ENCODE measurements at regions not wholly inside any gene's neighbourhood (a gene's known extent, or its start where the extent isn't known, plus 50 kb on each side); places are given as distances from the start of the nearest gene placed in this dataset.

GRCh38 chr3:182682263-182683241 is 110.8 kb upstream of the ATP11B start:
- H3K27me3 ChIP-seq (ENCODE audit: insufficient read depth, poor library complexity, severe bottlenecking), result peaks cover 5% of the 10 kb centered on the region
- DNase-seq (ENCODE audit: low read depth in 1 of 2, low spot score in 1 of 2), result peak in 1 of 2 experiments; percentile 23
- peak overlapping the region; percentile 30 for H3K4me3 ChIP-seq (replicated peaks; ENCODE audit: insufficient read depth, low read length)
- H3K27ac ChIP-seq (replicated peaks), result no peak overlapping the region
- TF ChIP-seq SPI1 (IDR thresholded peaks at IDR 0.05; ENCODE audit: borderline replicate concordance, low read depth), result no peak
- TF ChIP-seq GABPA (IDR thresholded peaks at IDR 0.05; ENCODE audit: low read depth), result no peak
- TF ChIP-seq, protein P1, sequence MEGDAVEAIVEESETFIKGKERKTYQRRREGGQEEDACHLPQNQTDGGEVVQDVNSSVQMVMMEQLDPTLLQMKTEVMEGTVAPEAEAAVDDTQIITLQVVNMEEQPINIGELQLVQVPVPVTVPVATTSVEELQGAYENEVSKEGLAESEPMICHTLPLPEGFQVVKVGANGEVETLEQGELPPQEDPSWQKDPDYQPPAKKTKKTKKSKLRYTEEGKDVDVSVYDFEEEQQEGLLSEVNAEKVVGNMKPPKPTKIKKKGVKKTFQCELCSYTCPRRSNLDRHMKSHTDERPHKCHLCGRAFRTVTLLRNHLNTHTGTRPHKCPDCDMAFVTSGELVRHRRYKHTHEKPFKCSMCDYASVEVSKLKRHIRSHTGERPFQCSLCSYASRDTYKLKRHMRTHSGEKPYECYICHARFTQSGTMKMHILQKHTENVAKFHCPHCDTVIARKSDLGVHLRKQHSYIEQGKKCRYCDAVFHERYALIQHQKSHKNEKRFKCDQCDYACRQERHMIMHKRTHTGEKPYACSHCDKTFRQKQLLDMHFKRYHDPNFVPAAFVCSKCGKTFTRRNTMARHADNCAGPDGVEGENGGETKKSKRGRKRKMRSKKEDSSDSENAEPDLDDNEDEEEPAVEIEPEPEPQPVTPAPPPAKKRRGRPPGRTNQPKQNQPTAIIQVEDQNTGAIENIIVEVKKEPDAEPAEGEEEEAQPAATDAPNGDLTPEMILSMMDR (IDR thresholded peaks at IDR 0.05; ENCODE audit: insufficient read depth, low read length), result no peak
- no peak for TF ChIP-seq REST (IDR thresholded peaks at IDR 0.05; ENCODE audit: insufficient replicate concordance, low read depth)
- no peak for TF ChIP-seq POLR2AphosphoS5 (IDR thresholded peaks at IDR 0.05; ENCODE audit: low read depth)

- DNase-seq (ENCODE audit: low read depth in 1 of 2, low spot score in 1 of 2), result peak; percentile 27 to 58
- H3K27me3 ChIP-seq (ENCODE audit: insufficient read depth, poor library complexity, severe bottlenecking), result peaks cover 5% of the 10 kb centered on the region
- TF ChIP-seq SPI1 (IDR thresholded peaks at IDR 0.05; ENCODE audit: borderline replicate concordance, low read depth), result no peak
- no peak for TF ChIP-seq REST (IDR thresholded peaks at IDR 0.05; ENCODE audit: insufficient replicate concordance, low read depth)
- TF ChIP-seq, protein P1 (IDR thresholded peaks at IDR 0.05; ENCODE audit: insufficient read depth, low read length), result peak; percentile 95
- H3K4me3 ChIP-seq (replicated peaks; ENCODE audit: insufficient read depth, low read length), result no peak overlapping the region
- H3K27ac ChIP-seq (replicated peaks), result no peak overlapping the region
These were observed 109.9 kb upstream of the ATP11B start for GRCh38 chr3:182683453-182683852.

GRCh38 chr3:182683858-182684257 is 109.4 kb upstream of the ATP11B start:
- no peak for DNase-seq (ENCODE audit: low read depth in 1 of 2, low spot score in 1 of 2)
- peaks cover 5% of the 10 kb centered on the region for H3K27me3 ChIP-seq (ENCODE audit: insufficient read depth, poor library complexity, severe bottlenecking)
- no peak overlapping the region for H3K4me3 ChIP-seq (replicated peaks; ENCODE audit: insufficient read depth, low read length)
- TF ChIP-seq SPI1 (IDR thresholded peaks at IDR 0.05; ENCODE audit: borderline replicate concordance, low read depth) (no peak), REST (IDR thresholded peaks at IDR 0.05; ENCODE audit: insufficient replicate concordance, low read depth) (no peak), POLR2AphosphoS5 (IDR thresholded peaks at IDR 0.05; ENCODE audit: low read depth) (no peak), GABPA (IDR thresholded peaks at IDR 0.05; ENCODE audit: low read depth) (no peak)
- TF ChIP-seq, protein P1 (IDR thresholded peaks at IDR 0.05; ENCODE audit: insufficient read depth, low read length), result no peak
- H3K27ac ChIP-seq (replicated peaks), result no peak overlapping the region

All from HL-60 (cell line).